H9 (cell line): ENCODE measurements at regions not wholly inside any gene's neighbourhood (a gene's known extent, or its start where the extent isn't known, plus 50 kb on each side); places are given as distances from the start of the nearest gene placed in this dataset.

Experiments used
- DNase-seq: peaks from one replicate; pipeline ENCODE4 v3.0.0-alpha.2; 2017
- H2AFZ ChIP-seq: one replicate; pipeline ENCODE4 v1.6.1; 2013; ENCODE audit warnings: mild to moderate bottlenecking, low read length, control low read depth, moderate library complexity
- H2AK5ac ChIP-seq: 2 replicates; pipeline ENCODE4 v1.6.1; 2013; ENCODE audit warnings: low read length, control low read depth, mixed read lengths; ENCODE audit not compliant: insufficient read length
- H2BK120ac ChIP-seq: one replicate; pipeline ENCODE4 v1.6.1; 2013; ENCODE audit warnings: low read depth, mild to moderate bottlenecking, low read length, control low read depth, inconsistent platforms; ENCODE audit not compliant: poor library complexity, severe bottlenecking
- H2BK12ac ChIP-seq: 2 replicates; pipeline ENCODE4 v1.6.1; 2013; ENCODE audit warnings: low read length, control low read depth, mixed read lengths, low read depth; ENCODE audit not compliant: insufficient read length
- H2BK15ac ChIP-seq: 2 replicates; pipeline ENCODE4 v1.6.1; 2013; ENCODE audit warnings: low read depth, low read length, control low read depth
- H2BK20ac ChIP-seq: one replicate; pipeline ENCODE4 v1.6.1; 2013; ENCODE audit warnings: low read depth, mild to moderate bottlenecking, low read length, control low read depth, inconsistent platforms; ENCODE audit not compliant: poor library complexity, severe bottlenecking
- H2BK5ac ChIP-seq: 2 replicates; pipeline ENCODE4 v1.6.1; 2013; ENCODE audit warnings: low read length, control low read depth, mixed read lengths; ENCODE audit not compliant: insufficient read length
- H3K14ac ChIP-seq: 2 replicates; pipeline ENCODE4 v1.6.1; 2013; ENCODE audit warnings: low read length, control low read depth; ENCODE audit not compliant: insufficient read depth
- H3K18ac ChIP-seq: 2 replicates; pipeline ENCODE4 v1.6.1; 2013; ENCODE audit warnings: low read depth, mild to moderate bottlenecking, mixed read lengths, low read length, control low read depth; ENCODE audit not compliant: insufficient read length
- H3K23ac ChIP-seq: 2 replicates; pipeline ENCODE4 v1.6.1; 2013; ENCODE audit warnings: low read length, control low read depth, mixed read lengths, low read depth; ENCODE audit not compliant: insufficient read length
- H3K23me2 ChIP-seq: 2 replicates; pipeline ENCODE4 v1.6.1; 2013; ENCODE audit warnings: low read depth, mild to moderate bottlenecking, mixed read lengths, low read length, control low read depth; ENCODE audit not compliant: insufficient read length, poor library complexity, severe bottlenecking
- H3K27ac ChIP-seq: 2 replicates; pipeline ENCODE4 v1.5.1; 2013; ENCODE audit warnings: low read length, control low read depth, mixed read lengths, low read depth; ENCODE audit not compliant: insufficient read length
- H3K27me3 ChIP-seq: 2 replicates; pipeline ENCODE4 v1.6.1; 2013; ENCODE audit warnings: low read length, control low read depth, inconsistent platforms; ENCODE audit not compliant: insufficient read depth
- H3K4ac ChIP-seq: 2 replicates; pipeline ENCODE4 v1.6.1; 2013; ENCODE audit warnings: low read depth, mild to moderate bottlenecking, control low read depth, inconsistent platforms, low read length, moderate library complexity
- H3K4me1 ChIP-seq: 2 replicates; pipeline ENCODE4 v1.6.1; 2013; ENCODE audit warnings: low read length, control low read depth, inconsistent platforms; ENCODE audit not compliant: insufficient read depth
- H3K4me2 ChIP-seq: 2 replicates; pipeline ENCODE4 v1.6.1; 2013; ENCODE audit warnings: low read length, control low read depth, mixed read lengths; ENCODE audit not compliant: insufficient read length, insufficient read depth
- H3K56ac ChIP-seq: 2 replicates; pipeline ENCODE4 v1.6.1; 2013; ENCODE audit warnings: low read depth, mild to moderate bottlenecking, mixed read lengths, low read length, control low read depth; ENCODE audit not compliant: insufficient read length
- H3K79me1 ChIP-seq: 2 replicates; pipeline ENCODE4 v1.6.1; 2013; ENCODE audit warnings: low read depth, mild to moderate bottlenecking, moderate library complexity, low read length, control low read depth, inconsistent platforms; ENCODE audit not compliant: insufficient read depth, poor library complexity, severe bottlenecking
- H3K79me2 ChIP-seq: 2 replicates; pipeline ENCODE4 v1.6.1; 2013; ENCODE audit warnings: low read length, control low read depth, inconsistent platforms; ENCODE audit not compliant: insufficient read depth
- H3K9ac ChIP-seq: 2 replicates; pipeline ENCODE4 v1.6.1; 2013; ENCODE audit warnings: low read length, control low read depth, mixed read lengths; ENCODE audit not compliant: insufficient read length; ENCODE audit errors: extremely low read depth
- H3K9me3 ChIP-seq: one replicate; pipeline ENCODE4 v1.6.1; 2013; ENCODE audit warnings: low read depth, low read length, inconsistent platforms; ENCODE audit not compliant: control insufficient read depth
- H3T11ph ChIP-seq: one replicate; pipeline ENCODE4 v1.6.1; 2013; ENCODE audit warnings: mild to moderate bottlenecking, low read length, control low read depth, inconsistent platforms
- H4K20me1 ChIP-seq: one replicate; pipeline ENCODE4 v1.6.1; 2013; ENCODE audit not compliant: control insufficient read depth, insufficient read length, insufficient read depth
- H4K5ac ChIP-seq: 2 replicates; pipeline ENCODE4 v1.6.1; 2013; ENCODE audit warnings: low read depth, mild to moderate bottlenecking, mixed read lengths, low read length, control low read depth; ENCODE audit not compliant: insufficient read length
- H4K8ac ChIP-seq: replicated peaks from 2 replicates; pipeline ENCODE4 v1.6.1; 2013; ENCODE audit warnings: low read length, control low read depth, mixed read lengths, low read depth; ENCODE audit not compliant: insufficient read length
- H4K91ac ChIP-seq: 2 replicates; pipeline ENCODE4 v1.6.1; 2013; ENCODE audit warnings: low read depth, mild to moderate bottlenecking, moderate library complexity, mixed read lengths, low read length, control low read depth; ENCODE audit not compliant: insufficient read length
- H3K27ac Mint-ChIP-seq, 3 experiments: 2 replicates in 2 of 3; 3 replicates in 1 of 3; pipeline ENCODE4 v1.8.0; 2020 to 2021; ENCODE audit warnings: mixed read lengths in 3 of 3, mild to moderate bottlenecking in 1 of 3, moderate library complexity in 1 of 3
- H3K27me3 Mint-ChIP-seq: 2 replicates; pipeline ENCODE4 v1.8.0; 2021; ENCODE audit warnings: low read depth, mild to moderate bottlenecking, moderate library complexity, mixed read lengths
- H3K36me3 Mint-ChIP-seq, 3 experiments: 2 replicates in 2 of 3; 3 replicates in 1 of 3; pipeline ENCODE4 v1.8.0; 2020 to 2021; ENCODE audit warnings: low read depth in 3 of 3, mixed read lengths in 3 of 3; ENCODE audit not compliant: insufficient read depth in 1 of 3
- H3K4me1 Mint-ChIP-seq, 2 experiments: 2 replicates each; pipeline ENCODE4 v1.8.0; 2020; ENCODE audit warnings: mixed read lengths in 2 of 2
- H3K4me3 Mint-ChIP-seq, 2 experiments: 2 replicates in 1 of 2; 3 replicates in 1 of 2; pipeline ENCODE4 v1.8.0; 2020 to 2021; ENCODE audit warnings: mild to moderate bottlenecking in 2 of 2, mixed read lengths in 2 of 2, moderate library complexity in 1 of 2
- H3K9me3 Mint-ChIP-seq, 2 experiments: 2 replicates in 1 of 2; 3 replicates in 1 of 2; pipeline ENCODE4 v1.8.0; 2020; ENCODE audit warnings: mild to moderate bottlenecking in 2 of 2, mixed read lengths in 2 of 2, moderate library complexity in 1 of 2
- CTCF ChIP-seq: fragments of 200-600 bp; sonication (generic); conservative IDR thresholded peaks from 3 replicates; pipeline ENCODE4 v1.8.0; 2021; ENCODE audit warnings: antibody characterized with exemption, mild to moderate bottlenecking
- WGBS: extraction: QIAGEN DNeasy Blood & Tissue Kit; methylation state at CpG from one replicate; pipeline ENCODE4 v1.1.7; 2013; ENCODE audit warnings: missing lambda C conversion rate, low lambda C conversion rate, mixed read lengths; ENCODE audit not compliant: insufficient read length; ENCODE audit errors: extremely low coverage; 5-methylcytosine and 5-hydroxymethylcytosine counted together

- WGBS, result no CpG with 5 or more reads among the region's 3 CpGs
- H3K9ac ChIP-seq, result peak overlapping the region; percentile 5
- no peak overlapping the region for H2BK15ac ChIP-seq
- Mint-ChIP-seq H3K4me3 (peak overlapping the region; percentile 82 to 84), H3K4me1 (peaks cover 29 to 31% of the 10 kb centered on the region in 2 experiments), H3K27ac (peak overlapping the region; percentile 84 to 95 (median 88)), H3K9me3 (no peaks in the 10 kb centered on the region; a peak in 1 of 5 replicates), H3K27me3 (peaks cover 20% of the 10 kb centered on the region), H3K36me3 (no peaks in the 10 kb centered on the region)
- H2AFZ ChIP-seq, result no peak overlapping the region
- no peaks in the 10 kb centered on the region for H3K23me2 ChIP-seq
- H3K4ac ChIP-seq, result no peak overlapping the region
- no peaks in the 10 kb centered on the region for H4K20me1 ChIP-seq
- no peaks in the 10 kb centered on the region for H3K79me2 ChIP-seq
- no peak overlapping the region for H2BK20ac ChIP-seq
- no peaks in the 10 kb centered on the region for H3K79me1 ChIP-seq
- no peaks in the 10 kb centered on the region for H3K9me3 ChIP-seq
- no peak overlapping the region for H3K27ac ChIP-seq
- no peak for DNase-seq
- H3K27me3 ChIP-seq, result no peaks in the 10 kb centered on the region
- H4K8ac ChIP-seq, result no peak overlapping the region
- peak overlapping the region; percentile 70 for H3K4me2 ChIP-seq
- no peak overlapping the region for H3K23ac ChIP-seq
- no peak overlapping the region for H3T11ph ChIP-seq
- H2BK120ac ChIP-seq, result no peak overlapping the region
- peak overlapping the region; percentile 59 for H3K18ac ChIP-seq
- H3K4me1 ChIP-seq, result peaks cover 2% of the 10 kb centered on the region; the same call in 1 of the 2 replicates
- H4K91ac ChIP-seq, result no peak overlapping the region
- no peak overlapping the region for H3K14ac ChIP-seq
- no peak overlapping the region for H2AK5ac ChIP-seq
- no peak overlapping the region for H2BK12ac ChIP-seq
- H2BK5ac ChIP-seq, result no peak overlapping the region
- no peak overlapping the region for H3K56ac ChIP-seq
- no peak for TF ChIP-seq CTCF
- no peak overlapping the region for H4K5ac ChIP-seq
Measured at GRCh38 chr10:78302739-78302988, 269.0 kb downstream of the RPS24 start.
